KOPT-K1 (cell line): ENCODE measurements at regions not wholly inside any gene's neighbourhood (a gene's known extent, or its start where the extent isn't known, plus 50 kb on each side); places are given as distances from the start of the nearest gene placed in this dataset.

ENCODE experiments used
- H3K27ac ChIP-seq: fragments of 200-600 bp; sonication (generic); 2 replicates; pipeline ENCODE4 v1.5.1; 2016; ENCODE audit warnings: antibody characterized with exemption, mild to moderate bottlenecking, low read depth, low read length; ENCODE audit not compliant: poor library complexity, severe bottlenecking
- H3K36me3 ChIP-seq: fragments of 200-600 bp; sonication (generic); 2 replicates; pipeline ENCODE4 v1.5.1; 2017; ENCODE audit warnings: antibody characterized with exemption, mild to moderate bottlenecking, low read length, moderate library complexity; ENCODE audit not compliant: insufficient read depth
- H3K9me3 ChIP-seq: fragments of 200-600 bp; sonication (generic); 2 replicates; pipeline ENCODE4 v1.5.1; 2017; ENCODE audit warnings: antibody characterized with exemption, low read length, mild to moderate bottlenecking; ENCODE audit not compliant: insufficient read depth, poor library complexity, severe bottlenecking

GRCh38 chr2:136243638-136244535, 125.9 kb upstream of the CXCR4 start:
- Histone ChIP-seq H3K27ac (peak overlapping the region; percentile 56), H3K9me3 (no peaks in the 10 kb centered on the region), H3K36me3 (no peaks in the 10 kb centered on the region)

GRCh38 chr2:136242687-136243277, 124.8 kb upstream of the CXCR4 start:
- H3K36me3 ChIP-seq, result no peaks in the 10 kb centered on the region
- H3K27ac ChIP-seq, result peak overlapping the region; percentile 56
- H3K9me3 ChIP-seq, result no peaks in the 10 kb centered on the region

GRCh38 chr2:136242100-136242499, 124.2 kb upstream of the CXCR4 start:
- Histone ChIP-seq H3K36me3 (no peaks in the 10 kb centered on the region), H3K27ac (peak overlapping the region; percentile 56), H3K9me3 (no peaks in the 10 kb centered on the region)

- no peaks in the 10 kb centered on the region for H3K9me3 ChIP-seq
- peak overlapping the region; percentile 68 for H3K27ac ChIP-seq
- H3K36me3 ChIP-seq, result no peaks in the 10 kb centered on the region
Measured at GRCh38 chr2:136239079-136239685, 121.2 kb upstream of the CXCR4 start.

- peak overlapping the region; percentile 68 for H3K27ac ChIP-seq
- no peaks in the 10 kb centered on the region for H3K9me3 ChIP-seq
- H3K36me3 ChIP-seq, result no peaks in the 10 kb centered on the region
Measured at GRCh38 chr2:136238286-136239078, 120.5 kb upstream of the CXCR4 start.

GRCh38 chr2:136236019-136236418, 118.1 kb upstream of the CXCR4 start:
- Histone ChIP-seq H3K36me3 (no peaks in the 10 kb centered on the region), H3K9me3 (no peaks in the 10 kb centered on the region), H3K27ac (no peak overlapping the region)

GRCh38 chr2:136235546-136235945, 117.6 kb upstream of the CXCR4 start:
- no peaks in the 10 kb centered on the region for H3K9me3 ChIP-seq
- H3K27ac ChIP-seq, result no peak overlapping the region
- H3K36me3 ChIP-seq, result no peaks in the 10 kb centered on the region

GRCh38 chr2:136234261-136234660, 116.3 kb upstream of the CXCR4 start:
- Histone ChIP-seq H3K9me3 (no peaks in the 10 kb centered on the region), H3K27ac (no peak overlapping the region), H3K36me3 (no peaks in the 10 kb centered on the region)

- Histone ChIP-seq H3K9me3 (no peaks in the 10 kb centered on the region), H3K27ac (no peak overlapping the region), H3K36me3 (no peaks in the 10 kb centered on the region)
Measured at GRCh38 chr2:136233298-136233697, 115.3 kb upstream of the CXCR4 start.

GRCh38 chr2:136232456-136233172, 114.7 kb upstream of the CXCR4 start:
- Histone ChIP-seq H3K36me3 (no peaks in the 10 kb centered on the region), H3K9me3 (no peaks in the 10 kb centered on the region), H3K27ac (no peak overlapping the region)

- Histone ChIP-seq H3K36me3 (no peaks in the 10 kb centered on the region), H3K27ac (no peak overlapping the region), H3K9me3 (no peaks in the 10 kb centered on the region)
Measured at GRCh38 chr2:136230464-136230863, 112.5 kb upstream of the CXCR4 start.

- Histone ChIP-seq H3K9me3 (no peaks in the 10 kb centered on the region), H3K27ac (no peak overlapping the region), H3K36me3 (no peaks in the 10 kb centered on the region)
Measured at GRCh38 chr2:136226903-136227302, 109.0 kb upstream of the CXCR4 start.

GRCh38 chr2:136225950-136226835, 108.2 kb upstream of the CXCR4 start:
- no peaks in the 10 kb centered on the region for H3K9me3 ChIP-seq
- H3K27ac ChIP-seq, result no peak overlapping the region
- H3K36me3 ChIP-seq, result no peaks in the 10 kb centered on the region

GRCh38 chr2:136223274-136223673, 105.3 kb upstream of the CXCR4 start:
- Histone ChIP-seq H3K9me3 (no peaks in the 10 kb centered on the region), H3K36me3 (no peaks in the 10 kb centered on the region), H3K27ac (no peak overlapping the region)
